CD4-positive, alpha-beta T cell treated with Interleukin-10 for 1 hour (primary cell): ENCODE measurements at regions not wholly inside any gene's neighbourhood (a gene's known extent, or its start where the extent isn't known, plus 50 kb on each side); places are given as distances from the start of the nearest gene placed in this dataset.
"Not testable (repeated sequence)": the region's sequence is repeated elsewhere in the genome, so short reads cannot be mapped to it uniquely, and the experiment has no call there.

ENCODE experiments used
- DNase-seq: peaks from one replicate; pipeline ENCODE4 v3.0.0-alpha.2; 2020

GRCh38 chr7:10346032-10346431 is 627.6 kb upstream of the PHF14 start:
- no peak for DNase-seq

- no peak for DNase-seq
Measured at GRCh38 chr7:10355816-10356215, 617.9 kb upstream of the PHF14 start.

DNA sequence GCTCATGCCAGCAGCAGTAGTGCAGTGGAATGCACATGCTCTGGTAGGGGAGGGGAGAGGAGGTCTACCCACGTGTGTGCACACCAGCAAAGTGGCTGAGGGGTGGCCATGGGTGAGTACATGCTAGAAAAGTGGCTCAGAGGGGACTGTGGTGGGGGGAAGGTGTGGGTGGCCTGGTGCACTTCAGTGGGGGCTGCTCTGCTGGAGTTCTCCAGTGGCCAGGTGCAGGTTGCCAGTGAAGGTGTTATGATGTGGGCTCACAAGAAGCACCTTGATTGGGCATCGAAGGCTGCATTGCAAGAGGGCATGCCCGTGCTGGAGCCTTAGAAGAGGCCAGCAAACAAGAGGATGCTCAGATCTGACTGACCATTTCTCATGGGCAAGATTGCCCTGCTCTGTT is 613.6 kb upstream of the PHF14 start:
- DNase-seq = no peak

- no peak for DNase-seq
Measured at GRCh38 chr7:10401793-10402192, 571.9 kb upstream of the PHF14 start.

DNA sequence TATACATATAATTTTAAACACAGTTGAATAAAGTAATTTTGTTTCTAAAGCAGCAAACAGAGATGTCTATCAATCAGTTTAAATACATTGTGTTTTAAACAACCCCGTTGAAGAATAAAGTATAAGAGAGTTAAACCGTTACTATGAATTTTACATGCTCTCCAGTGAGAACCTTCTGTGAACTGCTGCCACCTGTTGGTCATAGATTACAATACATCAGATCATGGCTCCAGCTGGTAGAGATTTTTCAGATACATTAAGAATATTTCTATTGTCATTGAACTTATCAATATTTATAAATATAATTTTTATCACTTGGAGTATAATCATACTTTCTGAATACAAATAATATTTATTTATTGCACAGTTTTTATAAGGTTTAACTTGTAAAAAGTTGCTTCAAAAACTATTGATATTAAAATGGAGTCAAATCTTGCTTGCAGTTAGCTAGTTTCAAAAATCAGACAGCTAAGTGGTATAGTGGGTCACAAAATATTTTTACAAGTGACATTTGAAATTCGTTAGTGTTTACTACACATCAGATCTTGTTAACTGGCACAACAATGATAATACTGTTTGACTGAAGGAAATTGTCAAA is 561.2 kb upstream of the PHF14 start:
- peak; percentile 16 for DNase-seq

DNA sequence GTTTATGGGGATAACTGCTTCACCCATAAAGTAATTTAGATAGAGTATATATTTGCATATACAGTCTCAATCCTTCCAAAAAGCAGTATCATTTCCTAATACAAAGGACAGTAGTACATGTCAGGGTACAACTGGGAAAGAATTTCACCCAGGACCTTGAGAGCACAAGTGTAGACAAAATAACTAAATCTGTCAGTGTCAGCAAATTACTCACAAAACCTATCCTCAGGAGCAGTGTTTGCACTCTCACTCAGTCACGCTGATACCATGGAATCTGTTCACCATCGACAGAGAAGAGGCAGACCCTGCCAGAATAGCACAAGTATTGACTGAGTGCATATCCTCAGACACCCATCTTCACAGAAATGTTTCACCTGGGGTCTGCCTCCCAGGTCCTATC is 554.7 kb upstream of the PHF14 start:
- DNase-seq = no peak

DNA sequence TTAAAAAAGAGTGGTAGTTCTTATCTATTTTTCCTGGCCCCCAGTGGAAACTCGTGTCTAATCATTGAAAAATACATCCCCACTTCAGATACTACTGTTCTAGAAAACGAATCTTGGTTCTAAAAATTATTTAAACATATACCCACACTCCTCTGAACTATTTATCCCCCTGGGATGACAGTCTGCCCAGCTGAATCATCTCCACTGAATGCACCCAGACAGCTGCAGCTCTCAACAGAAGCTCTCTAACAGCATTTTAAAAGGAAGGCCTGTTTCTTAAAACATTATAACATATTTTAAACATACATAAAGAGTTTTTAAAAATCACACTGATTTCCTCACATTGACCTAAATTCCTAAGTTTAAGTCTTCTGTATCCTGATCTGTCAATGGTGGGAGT is 544.6 kb upstream of the PHF14 start:
- DNase-seq = no peak

- no peak for DNase-seq
Measured at GRCh38 chr7:10429511-10429910, 544.2 kb upstream of the PHF14 start.

- no peak for DNase-seq
Measured at GRCh38 chr7:10436302-10436701, 537.4 kb upstream of the PHF14 start.

DNA sequence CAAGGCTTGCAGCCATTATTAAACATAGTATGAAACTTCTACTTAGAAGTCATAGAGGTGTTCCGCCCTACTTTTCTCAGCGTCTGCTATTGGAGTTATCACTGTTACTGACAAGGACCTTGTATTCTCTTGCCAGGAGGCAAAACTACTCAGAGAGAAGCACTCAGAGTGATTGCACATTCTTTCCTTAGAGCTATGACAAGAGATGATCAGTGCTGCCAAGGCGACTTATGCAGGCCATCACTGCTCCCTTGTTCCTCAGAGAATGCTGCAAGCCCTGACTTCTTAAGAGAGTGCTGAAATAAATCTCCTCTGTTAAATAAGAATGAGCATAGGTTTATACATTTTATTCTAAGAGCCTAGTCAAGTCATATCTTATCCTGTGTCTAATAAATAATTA is 534.6 kb upstream of the PHF14 start:
- DNase-seq = no peak

GRCh38 chr7:10455936-10456335 is 517.7 kb upstream of the PHF14 start:
- DNase-seq = no peak

GRCh38 chr7:10460474-10460873 is 513.2 kb upstream of the PHF14 start:
- DNase-seq = no peak

DNA sequence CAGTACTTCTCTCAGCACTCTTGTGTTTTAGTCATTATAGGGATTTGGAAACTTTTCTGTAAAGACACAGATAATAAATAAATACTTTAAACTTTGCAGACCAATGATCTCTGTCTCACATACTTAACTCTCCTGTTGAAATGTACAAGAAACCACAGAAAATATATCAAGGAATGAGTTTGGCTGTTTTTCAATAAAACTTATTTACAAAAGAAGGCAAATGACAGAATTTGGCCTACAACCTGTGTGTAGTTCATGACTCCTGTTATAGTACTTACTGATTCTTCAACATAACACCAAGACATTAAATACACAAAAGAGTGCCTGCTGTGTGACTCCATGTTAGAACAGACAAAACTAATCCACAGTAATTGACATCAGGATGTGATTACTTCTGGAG is 510.0 kb upstream of the PHF14 start:
- no peak for DNase-seq

DNA sequence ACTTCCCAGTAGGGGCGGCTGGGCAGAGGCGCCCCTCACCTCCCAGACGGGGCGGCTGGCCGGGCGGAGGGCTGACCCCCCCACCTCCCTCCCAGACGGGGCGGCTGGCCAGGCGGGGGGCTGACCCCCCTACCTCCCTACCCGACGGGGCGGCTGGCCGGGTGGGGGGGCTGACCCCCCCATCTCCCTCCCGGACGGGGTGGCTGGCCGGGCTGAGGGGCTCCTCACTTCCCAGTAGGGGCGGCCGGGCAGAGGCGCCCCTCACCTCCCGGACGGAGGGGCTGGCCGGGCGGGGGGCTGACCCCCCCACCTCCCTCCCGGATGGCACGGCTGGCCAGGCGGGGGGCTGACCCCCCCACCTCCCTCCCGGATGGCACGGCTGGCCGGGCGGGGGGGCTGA is 508.1 kb upstream of the PHF14 start:
- DNase-seq = not testable (repeated sequence)

DNA sequence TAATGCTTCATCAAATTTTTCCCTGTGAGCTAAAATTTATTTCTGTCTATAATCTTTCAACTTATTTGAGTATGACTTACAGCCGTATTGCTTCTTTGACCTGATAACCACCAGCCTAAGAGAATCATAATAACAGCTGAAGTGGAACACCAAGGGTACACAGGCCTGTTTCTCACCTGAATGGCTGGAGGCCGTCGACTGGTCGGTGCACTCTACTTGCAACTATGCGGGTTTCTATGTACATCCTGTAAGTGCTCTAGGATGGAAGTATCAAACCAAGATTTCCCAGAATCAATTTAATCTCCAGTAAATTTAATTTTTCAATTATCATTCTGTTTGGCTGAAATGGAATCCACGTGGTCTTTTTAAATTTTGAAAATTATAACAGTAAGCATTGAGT is 504.8 kb upstream of the PHF14 start:
- no peak for DNase-seq

GRCh38 chr7:10469476-10469875 is 504.2 kb upstream of the PHF14 start:
- DNase-seq = no peak

DNA sequence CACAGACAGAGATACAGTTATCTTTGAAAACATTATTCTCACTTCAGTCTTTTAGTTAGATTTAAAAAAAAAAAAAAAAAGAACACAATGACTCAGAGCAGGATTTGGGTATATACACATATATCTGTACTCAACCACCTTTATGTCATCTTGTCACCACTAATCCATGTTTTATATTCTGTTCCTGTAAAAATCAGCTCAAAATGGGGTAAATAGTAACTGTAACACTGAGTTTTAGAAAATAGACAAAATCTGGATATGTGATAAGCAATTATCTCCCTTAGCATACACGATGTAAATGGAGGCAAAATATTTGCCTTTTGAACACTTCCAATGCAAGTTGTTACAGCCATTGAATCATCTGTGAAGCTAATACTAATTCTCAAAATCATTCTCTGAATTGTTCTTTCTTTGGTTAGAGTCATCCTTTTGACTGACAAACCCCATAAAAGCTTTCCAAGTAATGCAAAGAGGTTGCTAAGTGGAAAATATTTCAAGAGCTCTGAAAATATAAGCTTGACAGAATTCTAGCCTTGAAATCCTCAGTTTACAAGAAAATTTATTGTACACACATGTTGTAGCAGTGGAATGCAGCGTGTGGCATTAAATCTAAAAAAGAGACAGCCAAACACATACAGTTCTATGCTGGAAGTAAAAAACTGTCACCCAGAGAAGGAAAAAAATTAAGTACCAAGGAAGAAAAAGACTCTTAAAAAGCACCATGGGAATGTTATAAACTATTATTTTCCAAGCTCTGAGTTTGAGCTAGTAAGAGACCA is 502.2 kb upstream of the PHF14 start:
- DNase-seq = no peak

GRCh38 chr7:10472115-10472514 is 501.6 kb upstream of the PHF14 start:
- no peak for DNase-seq

GRCh38 chr7:10473569-10473968 is 500.1 kb upstream of the PHF14 start:
- DNase-seq = no peak

DNA sequence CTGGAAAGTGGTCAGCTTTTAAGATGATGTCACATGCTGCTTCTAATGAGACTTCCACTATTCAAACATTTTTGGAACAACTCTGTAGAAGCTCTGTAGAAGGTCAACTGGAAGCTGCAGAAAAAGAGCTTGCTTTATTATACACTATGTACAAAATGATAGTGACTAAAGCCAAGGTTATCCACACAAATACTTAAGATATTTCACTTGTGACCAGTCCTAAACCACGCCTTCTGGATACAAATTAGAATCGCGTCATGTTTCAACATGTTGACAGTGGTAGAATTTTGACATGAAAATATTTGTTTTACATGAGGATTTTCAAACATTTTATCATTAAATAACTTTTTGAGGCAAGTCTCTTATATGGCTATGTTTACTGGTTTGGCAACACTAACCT is 499.6 kb upstream of the PHF14 start:
- no peak for DNase-seq

GRCh38 chr7:10475940-10476641 is 497.6 kb upstream of the PHF14 start:
- no peak for DNase-seq

DNA sequence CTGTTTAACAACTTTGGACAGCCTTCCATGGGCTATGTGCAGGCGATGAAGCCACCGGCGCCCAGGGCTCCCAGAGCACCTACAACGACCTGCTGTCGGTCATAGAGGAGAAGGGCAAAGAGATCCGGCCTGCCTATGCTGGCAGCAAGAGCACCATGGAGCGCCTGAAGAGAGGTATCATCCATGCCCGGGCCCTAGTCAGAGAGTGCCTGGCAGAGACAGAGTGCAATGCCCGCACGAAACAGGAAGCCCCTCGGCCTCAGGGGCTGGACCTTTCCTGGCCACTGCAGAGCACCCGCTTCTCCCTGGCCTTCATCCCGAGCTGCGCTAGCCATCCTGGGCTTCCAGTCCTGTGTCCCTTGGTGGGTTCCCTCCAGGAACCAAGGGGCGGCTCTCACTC is 497.0 kb upstream of the PHF14 start:
- DNase-seq = no peak

DNA sequence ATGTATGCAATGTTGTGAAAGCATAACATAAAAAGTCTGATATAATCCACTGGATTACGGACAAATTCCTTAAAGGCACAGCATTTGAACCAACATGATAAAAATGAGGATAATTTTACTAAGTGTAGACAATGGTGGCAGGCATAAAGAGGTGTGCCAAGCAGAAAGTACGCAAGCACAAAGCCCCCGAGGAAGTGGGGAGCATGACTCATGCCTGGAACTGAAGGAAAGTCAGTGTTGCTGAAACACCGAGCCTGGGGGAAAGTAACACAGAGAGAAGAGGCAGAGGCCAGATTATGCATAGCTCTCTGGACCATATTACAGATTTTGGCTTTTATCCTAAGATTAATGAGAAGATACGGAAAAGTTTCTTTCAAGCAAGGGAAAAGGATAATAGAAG is 490.0 kb upstream of the PHF14 start:
- no peak for DNase-seq

GRCh38 chr7:10484767-10485166 is 488.9 kb upstream of the PHF14 start:
- DNase-seq = no peak
